B cell (primary cell): ENCODE measurements at regions not wholly inside any gene's neighbourhood (a gene's known extent, or its start where the extent isn't known, plus 50 kb on each side); places are given as distances from the start of the nearest gene placed in this dataset.

ENCODE experiments used
- CTCF ChIP-seq: fragments of 200-600 bp; IDR thresholded peaks from one replicate; pipeline ENCODE4 v1.8.0; 2022; ENCODE audit warnings: antibody characterized with exemption, mild to moderate bottlenecking
- EZH2 ChIP-seq: IDR thresholded peaks from 2 replicates; pipeline ENCODE4 v1.6.1; 2012; ENCODE audit warnings: borderline replicate concordance, low read depth, mild to moderate bottlenecking, moderate library complexity, low read length; ENCODE audit not compliant: insufficient read depth, poor library complexity, severe bottlenecking

GRCh38 chr2:224134003-224134734, 95.1 kb upstream of the SERPINE2 start:
- no peak for TF ChIP-seq CTCF
- TF ChIP-seq EZH2, result no peak
